Thyroid gland (tissue), 4 donors: ENCODE measurements at regions not wholly inside any gene's neighbourhood (a gene's known extent, or its start where the extent isn't known, plus 50 kb on each side); places are given as distances from the start of the nearest gene placed in this dataset.

Experiments used
- DNase-seq, 2 donors: peaks; one replicate each; pipeline ENCODE4 v3.0.0-alpha.2; 2019
- H3K27ac ChIP-seq, 3 donors: fragments of 200-600 bp; sonication (generic); 1 replicate in 2 of 3; 2 replicates in 1 of 3; pipeline ENCODE4 v1.5.1; 2016 to 2019; ENCODE audit warnings: mild to moderate bottlenecking in 1 of 3, moderate library complexity in 1 of 3
- H3K27me3 ChIP-seq: fragments of 200-600 bp; sonication (generic); one replicate; pipeline ENCODE4 v1.5.1; 2019
- H3K36me3 ChIP-seq, 2 donors: fragments of 200-600 bp; sonication (generic); one replicate each; pipeline ENCODE4 v1.5.1; 2016 to 2019
- H3K4me1 ChIP-seq, 2 donors: fragments of 200-600 bp; sonication (generic); one replicate each; pipeline ENCODE4 v1.5.1; 2017 to 2019
- H3K4me3 ChIP-seq, 3 donors: fragments of 200-600 bp; sonication (generic); replicated peaks in 1 of 3; 1 replicate in 2 of 3; 2 replicates in 1 of 3; pipeline ENCODE4 v1.5.1; 2016; ENCODE audit warnings: mild to moderate bottlenecking in 1 of 3
- H3K9me3 ChIP-seq: fragments of 200-600 bp; sonication (generic); one replicate; pipeline ENCODE4 v1.5.1; 2017
- CTCF ChIP-seq, 6 experiments: fragments of 200-600 bp in 3 of 6; fragments of 450-650 bp in 3 of 6; sonication (generic) in 3 of 6; IDR thresholded peaks; one replicate each; pipeline ENCODE4 v1.5.1; 2016 to 2019; ENCODE audit warnings: antibody characterized with exemption in 6 of 6, mild to moderate bottlenecking in 2 of 6, inconsistent platforms in 1 of 6, moderate library complexity in 1 of 6
- POLR2A ChIP-seq, 2 donors: fragments of 450-650 bp; IDR thresholded peaks; one replicate each; pipeline ENCODE4 v1.6.1; 2017; ENCODE audit warnings: antibody characterized with exemption in 2 of 2, mild to moderate bottlenecking in 2 of 2, moderate library complexity in 1 of 2
- WGBS, 2 donors: methylation state at CpG; one replicate each; pipeline ENCODE4 v1.1.5; 2017; 5-methylcytosine and 5-hydroxymethylcytosine counted together
- intact Hi-C: fragments of 100-400 bp; cut with DNase I; formaldehyde crosslinking; loops from one replicate; pipeline ENCODE4 v1.15.1; 2023

GRCh38 chr13:26995159-26995558 lies 176.5 kb downstream of the USP12 start:
- Histone ChIP-seq H3K4me1 (no peaks in the 10 kb centered on the region), H3K9me3 (no peaks in the 10 kb centered on the region), H3K36me3 (no peaks in the 10 kb centered on the region), H3K4me3 (no peak overlapping the region), H3K27me3 (no peaks in the 10 kb centered on the region), H3K27ac (no peak overlapping the region)
- TF ChIP-seq CTCF (IDR thresholded peaks at IDR 0.05) (no peak), POLR2A (IDR thresholded peaks at IDR 0.05) (no peak)
- WGBS, 2 donors, result 91 to 95% methylated on average over 3 of the region's 3 CpGs
- intact Hi-C loops, result no loop called here
- no peak for DNase-seq

- Histone ChIP-seq H3K27me3 (no peaks in the 10 kb centered on the region), H3K4me3 (no peak overlapping the region), H3K27ac (no peak overlapping the region), H3K36me3 (no peaks in the 10 kb centered on the region), H3K4me1 (no peaks in the 10 kb centered on the region), H3K9me3 (no peaks in the 10 kb centered on the region)
- no peak for DNase-seq
- intact Hi-C loops, result no loop called here
- TF ChIP-seq CTCF (IDR thresholded peaks at IDR 0.05) (no peak), POLR2A (IDR thresholded peaks at IDR 0.05) (no peak)
- 90 to 91% methylated on average over 3 of the region's 3 CpGs for WGBS, 2 donors
Measured at GRCh38 chr13:26993780-26994179, 177.8 kb downstream of the USP12 start.

GRCh38 chr13:26992951-26993719 lies 178.5 kb downstream of the USP12 start:
- Histone ChIP-seq H3K27ac (no peak overlapping the region), H3K9me3 (no peaks in the 10 kb centered on the region), H3K27me3 (no peaks in the 10 kb centered on the region), H3K36me3 (no peaks in the 10 kb centered on the region), H3K4me3 (no peak overlapping the region), H3K4me1 (no peaks in the 10 kb centered on the region)
- TF ChIP-seq POLR2A (IDR thresholded peaks at IDR 0.05) (no peak), CTCF (IDR thresholded peaks at IDR 0.05) (no peak)
- no peak for DNase-seq
- 76 to 78% methylated on average over 4 of the region's 4 CpGs for WGBS, 2 donors
- intact Hi-C loops, result no loop called here

- no peaks in the 10 kb centered on the region for H3K36me3 ChIP-seq
- H3K9me3 ChIP-seq, result no peaks in the 10 kb centered on the region
- TF ChIP-seq CTCF (IDR thresholded peaks at IDR 0.05) (no peak), POLR2A (IDR thresholded peaks at IDR 0.05) (no peak)
- intact Hi-C loops, result no loop called here
- no peaks in the 10 kb centered on the region for H3K27me3 ChIP-seq
- 61 to 68% methylated on average over 7 to 12 of the region's 12 CpGs for WGBS, 2 donors
- H3K4me1 ChIP-seq, result no peaks in the 10 kb centered on the region
- no peak overlapping the region for H3K27ac ChIP-seq
- H3K4me3 ChIP-seq, result no peak overlapping the region
- DNase-seq, result no peak
Measured at GRCh38 chr13:26991508-26992181, 180.0 kb downstream of the USP12 start.
